Daoy (cell line): ENCODE measurements at regions not wholly inside any gene's neighbourhood (a gene's known extent, or its start where the extent isn't known, plus 50 kb on each side); places are given as distances from the start of the nearest gene placed in this dataset.
A peak's percentile ranks its signal among the peaks of the same experiment; 100 is the strongest.

Experiments
- DNase-seq: peaks from one replicate; pipeline ENCODE4 v3.0.0-alpha.2; 2015; ENCODE audit warnings: low read depth

GRCh38 chr2:220628252-220628651 is 943.9 kb downstream of the EPHA4 start:
- DNase-seq: no peak

- no peak for DNase-seq
These were observed 931.0 kb downstream of the EPHA4 start for GRCh38 chr2:220641137-220641536.

- no peak for DNase-seq
These were observed 925.7 kb downstream of the EPHA4 start for GRCh38 chr2:220646424-220646823.

GRCh38 chr2:220648628-220649027 is 923.5 kb downstream of the EPHA4 start:
- DNase-seq: no peak

GRCh38 chr2:220653776-220654175 is 918.3 kb downstream of the EPHA4 start:
- no peak for DNase-seq

- DNase-seq: no peak
These were observed 917.8 kb downstream of the EPHA4 start for GRCh38 chr2:220654322-220654721.

DNA sequence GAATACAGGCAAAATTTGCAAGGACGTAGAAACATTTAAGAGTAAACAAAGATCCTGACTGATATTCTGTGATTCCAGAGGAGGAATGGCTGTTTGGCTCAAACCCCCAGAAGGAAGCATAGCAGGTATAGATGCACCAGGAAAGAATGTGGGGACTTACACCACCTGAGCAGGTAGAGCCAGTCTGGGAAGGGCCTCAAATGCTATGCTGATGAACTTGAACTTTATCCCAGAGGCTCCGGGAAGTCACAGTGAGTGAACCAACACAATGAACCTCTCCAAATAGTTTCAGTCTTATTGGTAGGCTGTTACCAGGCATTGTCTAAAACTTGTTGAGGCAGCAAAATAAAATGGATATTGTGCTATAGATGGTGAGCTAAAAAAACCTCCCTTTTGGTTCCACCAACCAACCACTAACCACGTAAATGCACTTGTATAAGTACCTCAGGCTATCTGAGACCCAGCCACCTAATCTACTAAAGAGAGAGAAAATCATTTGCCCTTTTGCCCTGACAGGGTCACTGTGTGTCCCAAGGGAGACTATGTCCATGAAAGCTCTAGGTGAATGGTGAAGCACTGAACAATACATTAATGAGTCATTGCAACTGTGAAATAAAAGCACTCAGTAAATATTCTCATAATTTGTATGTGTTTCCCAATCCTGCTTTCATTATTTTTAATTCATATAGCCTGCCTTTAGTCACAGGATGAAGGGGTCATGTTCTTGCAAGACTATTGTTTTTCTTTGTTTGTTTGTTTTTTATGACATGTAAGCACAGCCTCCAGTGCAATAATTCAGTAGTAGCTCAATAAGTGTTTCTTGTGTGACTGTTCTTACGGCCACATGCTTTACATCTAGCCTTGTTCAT is 911.6 kb downstream of the EPHA4 start:
- DNase-seq: no peak

DNA sequence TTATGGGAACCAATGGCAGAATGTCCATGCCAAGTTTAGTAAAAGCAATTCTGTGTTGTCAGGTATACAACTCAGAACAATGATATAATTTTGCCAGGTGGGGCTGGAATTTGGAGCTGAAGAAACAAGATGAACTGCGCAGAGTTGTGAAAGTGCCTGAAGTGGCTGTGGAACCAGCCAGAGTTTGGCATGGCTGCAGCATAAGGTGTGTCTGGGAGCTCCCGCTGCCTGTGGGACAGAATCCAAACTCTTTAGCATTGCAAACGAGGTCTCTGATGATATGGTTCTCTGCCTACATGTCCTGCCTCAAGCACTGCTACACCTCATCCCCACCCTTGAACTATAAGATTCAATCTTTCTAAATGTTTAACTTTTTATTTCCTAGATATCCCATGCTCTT is 909.7 kb downstream of the EPHA4 start:
- DNase-seq: no peak

GRCh38 chr2:220663065-220663464 is 909.0 kb downstream of the EPHA4 start:
- no peak for DNase-seq

- no peak for DNase-seq
These were observed 907.6 kb downstream of the EPHA4 start for GRCh38 chr2:220664272-220665107.

- no peak for DNase-seq
These were observed 907.0 kb downstream of the EPHA4 start for GRCh38 chr2:220665108-220665471.

DNA sequence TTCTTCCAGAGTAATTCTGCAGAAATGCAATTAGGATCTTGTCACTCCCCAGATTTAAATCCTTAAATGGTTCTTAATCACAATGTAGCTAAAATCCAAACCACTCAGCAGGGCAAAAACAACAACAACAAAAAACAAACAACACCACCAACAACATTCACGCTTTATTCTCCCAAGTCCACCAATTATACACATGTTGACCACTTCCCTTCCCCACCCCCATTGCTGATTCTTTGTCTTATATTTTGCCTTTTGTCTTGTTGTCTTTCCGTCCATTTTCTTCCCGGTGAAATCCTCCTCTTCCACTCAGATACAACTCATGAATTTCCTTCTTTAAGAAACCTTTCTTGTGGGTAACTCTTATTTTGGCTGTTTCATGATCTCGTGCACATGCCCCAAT is 902.8 kb downstream of the EPHA4 start:
- DNase-seq: no peak

DNA sequence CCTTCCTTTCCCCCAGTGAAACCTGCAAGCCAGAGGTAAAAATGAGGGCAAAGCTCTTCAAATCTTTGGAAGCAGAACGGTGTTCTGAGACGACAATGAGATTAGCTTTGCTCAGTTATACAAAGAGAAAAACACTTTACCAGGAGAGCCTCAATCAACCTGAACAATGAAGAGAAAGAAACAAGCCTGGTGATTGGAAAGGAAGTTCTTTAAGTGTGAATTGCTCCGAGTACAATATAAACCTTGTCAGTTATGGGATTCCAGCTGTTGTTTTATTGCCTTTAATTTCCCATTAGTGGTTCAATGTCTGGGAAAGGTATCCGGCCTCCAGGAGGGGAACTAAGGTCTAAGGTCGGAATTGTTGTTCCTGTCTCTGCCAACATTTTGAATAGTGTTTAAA is 901.6 kb downstream of the EPHA4 start:
- DNase-seq: no peak

- no peak for DNase-seq
These were observed 898.8 kb downstream of the EPHA4 start for GRCh38 chr2:220673151-220673874.

DNA sequence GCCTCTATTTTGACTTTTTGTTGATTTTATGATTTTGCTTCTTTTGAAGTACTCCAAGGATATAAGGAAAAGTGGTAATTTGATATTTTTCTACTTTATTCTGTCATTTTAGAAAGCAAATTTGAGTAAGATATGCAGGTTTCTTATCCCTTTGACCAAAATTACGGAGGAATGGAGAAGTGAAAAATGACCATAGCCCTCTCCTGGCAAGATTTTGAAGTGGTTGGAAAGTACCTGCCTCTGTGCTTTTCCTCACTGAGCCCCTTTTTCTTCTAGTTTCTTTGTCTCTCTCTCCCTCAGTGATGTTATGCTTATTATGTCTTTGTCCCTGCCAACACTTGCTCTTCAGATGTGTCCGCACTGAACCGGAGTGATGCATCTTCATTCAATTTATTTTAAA is 898.1 kb downstream of the EPHA4 start:
- DNase-seq: no peak

DNA sequence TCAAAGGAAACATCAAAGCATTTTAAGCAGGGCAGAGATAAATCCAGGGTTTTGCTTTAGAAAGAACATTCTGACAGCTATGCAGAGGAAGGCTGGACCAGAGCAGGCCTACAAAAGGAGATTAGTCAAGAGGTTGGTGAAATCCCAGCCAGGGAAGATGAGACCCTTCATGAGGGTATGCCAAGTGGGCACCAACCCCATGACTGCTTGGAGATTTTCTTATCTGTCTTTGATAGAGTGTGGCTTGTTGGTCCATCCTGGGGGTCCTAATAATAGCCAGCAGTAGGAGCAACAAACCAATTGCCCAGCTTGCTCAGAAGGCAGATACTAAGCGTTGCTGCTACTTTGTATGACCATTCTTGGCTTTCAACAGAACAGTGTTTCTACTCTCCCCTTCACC is 895.4 kb downstream of the EPHA4 start:
- DNase-seq: no peak

DNA sequence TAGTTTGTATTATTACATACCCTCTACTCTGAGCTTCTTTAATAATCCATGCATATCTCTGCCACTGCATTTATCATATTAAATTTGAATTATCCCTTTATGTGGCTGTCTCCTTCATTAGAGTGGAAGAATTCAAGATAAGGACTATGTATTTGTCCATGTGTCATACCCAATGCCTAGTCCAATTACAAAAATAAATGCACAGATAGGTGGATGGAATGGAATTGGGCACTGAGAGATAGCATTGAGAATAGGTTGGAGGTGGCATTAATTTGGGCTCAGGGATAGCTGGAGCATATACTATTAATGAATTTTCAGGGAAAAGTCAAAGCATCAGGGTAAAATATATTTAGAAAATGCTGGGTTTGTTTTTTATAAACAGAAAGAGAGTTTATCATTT is 893.2 kb downstream of the EPHA4 start:
- DNase-seq: no peak

DNA sequence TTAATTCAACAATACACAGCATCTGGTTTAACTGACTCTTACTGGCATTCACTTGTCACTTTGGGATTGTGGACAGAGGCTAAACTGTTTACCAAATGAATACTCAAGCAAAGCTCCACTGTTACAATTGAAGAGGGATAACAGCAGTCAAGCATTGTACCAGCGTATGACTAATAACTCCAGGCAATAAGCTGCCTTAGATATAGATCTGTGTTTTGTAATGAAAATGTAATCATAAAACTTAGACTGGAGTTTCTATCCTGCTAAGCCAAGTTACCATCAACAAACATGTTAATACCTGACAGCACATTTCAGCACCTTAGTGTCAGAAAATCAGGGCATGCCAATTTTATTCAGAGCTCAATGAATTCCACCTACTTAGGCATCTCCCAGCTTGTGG is 889.5 kb downstream of the EPHA4 start:
- no peak for DNase-seq

- DNase-seq: no peak
These were observed 888.0 kb downstream of the EPHA4 start for GRCh38 chr2:220684099-220684498.

DNA sequence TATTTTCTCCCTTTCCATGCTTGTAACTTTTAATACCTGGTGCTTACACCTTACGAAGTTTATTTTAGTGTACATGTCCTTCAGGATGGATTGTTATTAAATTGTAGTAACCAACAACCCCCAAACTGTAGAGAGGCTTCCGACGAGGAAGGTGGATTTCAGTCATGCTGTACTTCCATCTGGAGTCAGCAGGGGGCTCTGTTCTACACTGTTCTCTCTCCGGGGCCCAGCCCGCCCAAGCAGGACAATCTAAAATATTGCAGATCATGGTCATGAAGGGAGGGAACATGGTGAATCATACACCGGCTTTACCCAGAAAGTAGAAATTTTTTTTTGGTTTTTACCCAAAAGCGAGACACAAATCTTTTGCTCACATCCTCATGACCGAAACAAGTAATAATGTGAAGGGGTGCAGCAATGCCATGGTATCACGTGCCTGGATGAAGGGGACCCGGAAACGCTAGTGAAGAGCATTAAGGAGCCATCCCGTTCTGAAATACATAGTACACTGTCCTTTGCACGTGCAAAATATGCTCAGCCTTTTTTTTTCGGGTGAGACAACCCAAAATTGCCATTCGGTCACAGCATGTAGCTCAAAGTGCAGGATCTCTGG is 884.8 kb downstream of the EPHA4 start:
- DNase-seq: peak; percentile 52

DNA sequence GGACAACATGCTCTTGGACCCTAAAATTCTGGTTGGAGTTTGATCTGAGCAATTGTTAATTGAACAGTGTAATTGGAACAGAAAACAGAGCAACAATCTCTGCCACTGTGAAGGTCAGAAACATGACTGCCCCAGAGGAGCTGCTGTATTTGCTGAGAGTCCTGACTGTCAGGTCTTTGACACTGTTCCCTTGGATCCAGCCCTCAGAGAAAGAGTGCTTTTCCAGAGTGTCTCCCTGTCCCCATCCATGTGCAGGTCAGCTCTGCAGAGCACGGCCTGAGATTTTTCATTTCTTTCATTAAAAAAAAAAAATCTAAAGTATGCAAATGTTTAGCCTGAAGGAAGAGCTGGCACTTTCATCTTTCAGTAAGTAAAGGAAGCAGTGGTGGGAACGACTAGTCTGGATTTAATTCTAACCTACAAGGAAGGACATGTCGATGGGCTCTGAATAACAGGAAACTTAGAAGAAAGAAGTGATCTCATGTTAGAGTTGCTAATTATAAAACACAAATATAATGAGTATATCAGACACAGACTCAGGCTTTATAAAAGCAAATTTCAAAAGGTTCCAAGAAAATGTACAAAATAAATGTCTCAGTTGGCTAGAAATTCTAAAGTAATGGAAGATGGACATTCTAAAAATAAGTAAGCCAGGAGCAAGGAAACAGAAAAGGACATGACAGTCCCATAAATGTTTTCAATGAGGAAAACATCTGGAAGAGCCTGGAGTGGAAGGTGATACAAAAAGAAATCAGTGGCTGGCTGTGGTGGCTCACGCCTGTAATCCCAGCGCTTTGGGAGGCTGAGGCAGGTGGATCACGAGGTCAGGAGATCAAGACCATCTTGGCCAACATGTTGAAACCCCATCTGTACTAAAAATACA is 876.5 kb downstream of the EPHA4 start:
- DNase-seq: no peak
